ENCODE measurements at regions not wholly inside any gene's neighbourhood (a gene's known extent, or its start where the extent isn't known, plus 50 kb on each side); places are given as distances from the start of the nearest gene placed in this dataset.
"Not testable (repeated sequence)": the region's sequence is repeated elsewhere in the genome, so short reads cannot be mapped to it uniquely, and the experiment has no call there.

DNA sequence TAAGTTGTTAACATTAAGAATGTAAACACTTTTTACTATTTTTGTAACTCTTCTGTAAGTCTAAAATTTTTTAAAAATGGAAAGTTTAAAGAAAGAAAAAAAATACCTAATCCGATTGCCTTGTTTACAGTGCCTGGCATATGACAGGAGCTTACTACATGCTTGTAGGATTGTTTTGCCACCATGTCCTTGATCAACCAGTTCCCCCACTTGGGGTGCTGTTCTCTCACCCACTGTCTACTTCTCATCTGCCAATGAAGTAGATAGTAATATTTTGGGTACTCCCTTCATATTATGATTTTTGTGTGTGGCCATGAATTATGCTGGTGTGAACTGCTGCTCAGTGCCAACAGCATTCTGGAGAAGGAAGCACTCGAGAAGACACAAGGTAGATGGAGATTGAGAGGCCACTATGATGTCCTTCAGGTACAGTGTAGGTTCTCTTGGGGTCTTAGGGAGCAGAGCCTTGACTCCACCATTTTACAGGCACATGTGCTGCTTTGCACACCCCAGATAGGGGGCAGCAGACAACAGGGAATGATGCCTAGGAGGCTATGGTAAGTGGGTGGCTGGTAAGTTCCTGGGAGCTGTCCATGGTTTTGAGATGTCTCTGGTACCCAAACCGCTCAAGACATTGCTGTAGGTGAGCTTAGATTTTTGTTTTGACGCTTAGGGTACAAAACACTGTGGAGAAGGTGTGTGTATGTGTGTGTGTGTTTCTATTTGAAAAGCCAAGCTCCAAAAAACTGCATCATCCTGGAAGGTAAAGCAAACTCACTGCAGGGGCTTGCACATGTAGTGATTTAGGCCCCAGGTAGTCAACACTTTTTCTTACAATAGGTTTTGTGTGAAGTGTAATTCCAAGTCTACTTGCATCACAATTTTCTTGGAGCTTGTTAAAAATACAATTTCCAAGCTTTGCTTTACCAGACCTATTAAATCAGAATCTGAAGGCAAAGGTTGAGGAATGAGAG lies 494.5 kb upstream of the LARGE1 start:
- Histone ChIP-seq H3K27me3 (no peaks in the 10 kb centered on the region), H3K4me1 (no peaks in the 10 kb centered on the region), H3K27ac (no peak overlapping the region), H3K36me3 (replicated peaks in 1 of 2; ENCODE audit: insufficient read depth in 1 of 2, low read depth in 2 of 2) (no peaks in the 10 kb centered on the region), H3K9me3 (no peaks in the 10 kb centered on the region), H3K4me3 (no peak overlapping the region)
- WGBS, 2 donors, result 25% methylated on average over 4 of the region's 4 CpGs
- peak; percentile 58 for ATAC-seq
- peak; percentile 42 to 52 (median 48) for DNase-seq
- TF ChIP-seq POLR2A (IDR thresholded peaks at IDR 0.05), result no peak
- peak; percentile 12 to 75 (median 61) for TF ChIP-seq CTCF (IDR thresholded peaks at IDR 0.05)
- intact Hi-C loops (cut with DNase I), result loop anchor here (10.0 kb wide), 1 partner anchor 610 kb away; no protein-coding TSS in a partner anchor

GRCh38 chr22:34416022-34416860 lies 496.0 kb upstream of the LARGE1 start:
- no peaks in the 10 kb centered on the region for H3K27me3 ChIP-seq
- no peak overlapping the region for H3K27ac ChIP-seq
- H3K4me1 ChIP-seq, result no peaks in the 10 kb centered on the region
- 25 to 35% methylated on average over 7 of the region's 7 CpGs for WGBS, 2 donors
- H3K4me3 ChIP-seq, result no peak overlapping the region
- H3K9me3 ChIP-seq, result no peaks in the 10 kb centered on the region
- no peak for DNase-seq
- no peaks in the 10 kb centered on the region for H3K36me3 ChIP-seq (replicated peaks in 1 of 2; ENCODE audit: insufficient read depth in 1 of 2, low read depth in 2 of 2)
- no peak for TF ChIP-seq CTCF (IDR thresholded peaks at IDR 0.05)
- no peak for TF ChIP-seq POLR2A (IDR thresholded peaks at IDR 0.05)
- intact Hi-C loops (cut with DNase I), result loop anchor here (10.0 kb wide), 1 partner anchor 609 kb away; no protein-coding TSS in a partner anchor
- no peak for ATAC-seq

DNA sequence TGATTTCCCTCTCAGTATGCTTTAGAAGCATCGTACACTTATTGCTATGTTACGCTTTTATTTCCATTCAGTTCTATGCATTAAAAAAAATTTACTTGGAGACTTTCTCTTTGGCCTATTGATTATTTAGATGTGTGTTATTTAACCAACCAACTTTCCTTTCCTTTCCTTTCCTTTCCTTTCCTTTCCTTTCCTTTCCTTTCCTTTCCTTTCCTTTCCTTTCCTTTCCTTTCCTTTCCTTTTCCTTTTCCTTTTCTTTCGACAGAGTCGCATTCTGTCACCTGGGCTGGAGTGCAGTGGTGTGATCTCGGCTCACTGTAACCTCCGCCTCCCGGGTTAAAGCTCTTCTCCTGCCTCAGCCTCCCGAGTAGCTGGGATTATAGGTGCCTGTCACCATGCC lies 502.7 kb upstream of the LARGE1 start:
- intact Hi-C loops (cut with DNase I); ATAC-seq; H3K27ac ChIP-seq; DNase-seq; H3K9me3 ChIP-seq; H3K4me1 ChIP-seq; H3K4me3 ChIP-seq; H3K36me3 ChIP-seq (replicated peaks in 1 of 2; ENCODE audit: insufficient read depth in 1 of 2, low read depth in 2 of 2); H3K27me3 ChIP-seq: not testable (repeated sequence)
- 69 to 76% methylated on average over 8 of the region's 8 CpGs for WGBS, 2 donors

DNA sequence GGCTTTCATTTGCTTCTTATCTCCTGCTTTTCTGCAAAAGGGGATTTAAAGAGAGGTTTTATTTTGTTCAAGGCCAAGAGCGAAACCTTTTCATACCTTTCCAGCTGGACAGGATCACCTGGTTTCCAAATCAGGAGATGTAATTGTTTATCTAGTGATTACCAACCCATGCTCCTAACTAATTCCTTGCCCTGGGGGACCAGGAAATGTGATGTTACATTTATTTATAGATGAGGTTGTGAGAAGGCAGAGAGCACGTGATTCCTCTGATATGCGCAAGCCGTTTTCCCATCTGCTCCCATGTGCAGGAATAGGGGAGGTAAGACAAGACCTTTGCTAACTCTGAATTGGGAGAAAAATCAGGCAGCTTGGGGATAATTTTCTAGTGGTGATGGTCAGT lies 507.2 kb upstream of the LARGE1 start:
- TF ChIP-seq CTCF (IDR thresholded peaks at IDR 0.05) (no peak), POLR2A (IDR thresholded peaks at IDR 0.05) (no peak)
- Histone ChIP-seq H3K9me3 (no peaks in the 10 kb centered on the region), H3K4me1 (no peaks in the 10 kb centered on the region), H3K4me3 (no peak overlapping the region), H3K27ac (no peak overlapping the region), H3K36me3 (replicated peaks in 1 of 2; ENCODE audit: insufficient read depth in 1 of 2, low read depth in 2 of 2) (no peaks in the 10 kb centered on the region), H3K27me3 (peaks cover 0 to 7% of the 10 kb centered on the region in 2 donors)
- WGBS, 2 donors, result 34 to 40% methylated on average over 4 of the region's 4 CpGs
- DNase-seq (no peak), ATAC-seq (no peak)
- intact Hi-C loops (cut with DNase I), result no loop called here

- no peak for ATAC-seq
- 36 to 41% methylated on average over 1 of the region's 1 CpG for WGBS, 2 donors
- H3K27ac ChIP-seq, result no peak overlapping the region
- no peak overlapping the region for H3K4me3 ChIP-seq
- no peaks in the 10 kb centered on the region for H3K36me3 ChIP-seq (replicated peaks in 1 of 2; ENCODE audit: insufficient read depth in 1 of 2, low read depth in 2 of 2)
- no peaks in the 10 kb centered on the region for H3K4me1 ChIP-seq
- H3K9me3 ChIP-seq, result no peaks in the 10 kb centered on the region
- intact Hi-C loops (cut with DNase I), result no loop called here
- TF ChIP-seq POLR2A (IDR thresholded peaks at IDR 0.05) (no peak), CTCF (IDR thresholded peaks at IDR 0.05) (no peak)
- no peak for DNase-seq
- H3K27me3 ChIP-seq, result peaks cover 0 to 6% of the 10 kb centered on the region in 2 donors
Observed at GRCh38 chr22:34427841-34428240, 507.6 kb upstream of the LARGE1 start.

Measured in body of pancreas (tissue), 4 donors.